IMR-90 (cell line): ENCODE measurements at regions not wholly inside any gene's neighbourhood (a gene's known extent, or its start where the extent isn't known, plus 50 kb on each side); places are given as distances from the start of the nearest gene placed in this dataset.
A peak's percentile ranks its signal among the peaks of the same experiment; 100 is the strongest.

ENCODE experiments used
- ATAC-seq: fragments of 200-7000 bp; cut with Tn5 transposase; 2 replicates; pipeline ENCODE4 v1.9.1; 2020; ENCODE audit warnings: low read depth, mild to moderate bottlenecking, moderate library complexity
- BruUV-seq: library from RNA; stranded (reverse); fragments of 400-500 nt; replicated peaks from 2 replicates; lab custom pipeline; 2021; lab: Mats Ljungman, UMichigan
- CTCF ChIA-PET: fragments of 300-600 bp; formaldehyde crosslinking; extraction: SDS; loops from one replicate; lab custom pipeline; 2021; ENCODE audit warnings: antibody characterized with exemption; lab: Yijun Ruan, JAX
- POLR2A ChIA-PET: fragments of 300-600 bp; sonication (Branson Sonifier 250); formaldehyde crosslinking; loops from one replicate; lab custom pipeline; 2022; ENCODE audit warnings: antibody characterized with exemption; ENCODE audit not compliant: unreplicated experiment; lab: Charles Lee
- DNase-seq: peaks from one replicate; pipeline ENCODE4 v3.0.0; 2013
- H2AFZ ChIP-seq: replicated peaks from 2 replicates; pipeline ENCODE3; 2013; ENCODE audit warnings: low read length, mild to moderate bottlenecking; ENCODE audit not compliant: poor library complexity
- H2AK5ac ChIP-seq: 2 replicates; pipeline ENCODE4 v1.6.1; 2013; ENCODE audit warnings: low read depth, low read length, inconsistent platforms
- H2AK9ac ChIP-seq: replicated peaks from 2 replicates; pipeline ENCODE3; 2013; ENCODE audit warnings: mild to moderate bottlenecking, low read depth, low read length, moderate library complexity; ENCODE audit not compliant: poor library complexity
- H2BK120ac ChIP-seq: 2 replicates; pipeline ENCODE4 v1.6.1; 2013; ENCODE audit warnings: low read depth, low read length, inconsistent platforms
- H2BK15ac ChIP-seq: 3 replicates; pipeline ENCODE4 v1.6.1; 2013; ENCODE audit warnings: low read depth, low read length, inconsistent platforms
- H2BK20ac ChIP-seq: 2 replicates; pipeline ENCODE4 v1.6.1; 2013; ENCODE audit warnings: low read depth, mild to moderate bottlenecking, inconsistent platforms, low read length, moderate library complexity
- H2BK5ac ChIP-seq: 2 replicates; pipeline ENCODE4 v1.6.1; 2013; ENCODE audit warnings: mild to moderate bottlenecking, low read depth, low read length, inconsistent platforms; ENCODE audit not compliant: poor library complexity, severe bottlenecking
- H3K14ac ChIP-seq: replicated peaks from 2 replicates; pipeline ENCODE4 v1.6.1; 2013; ENCODE audit warnings: low read depth, low read length, inconsistent platforms
- H3K18ac ChIP-seq: 2 replicates; pipeline ENCODE4 v1.6.1; 2013; ENCODE audit warnings: low read depth, low read length, control low read depth
- H3K23ac ChIP-seq: 2 replicates; pipeline ENCODE4 v1.6.1; 2013; ENCODE audit warnings: low read depth, low read length, inconsistent platforms
- H3K27ac ChIP-seq: 2 replicates; pipeline ENCODE4 v1.5.1; 2013; ENCODE audit warnings: mild to moderate bottlenecking, control low read depth, low read length; ENCODE audit not compliant: insufficient read depth
- H3K27me3 ChIP-seq: 2 replicates; pipeline ENCODE4 v1.6.1; 2013; ENCODE audit warnings: low read length; ENCODE audit not compliant: control insufficient read depth, insufficient read depth
- H3K36me3 ChIP-seq: 2 replicates; pipeline ENCODE4 v1.6.1; 2013; ENCODE audit warnings: low read length, mixed read lengths; ENCODE audit not compliant: control insufficient read depth, insufficient read depth
- H3K4ac ChIP-seq: 2 replicates; pipeline ENCODE4 v1.6.1; 2013; ENCODE audit warnings: low read depth, low read length, inconsistent platforms
- H3K4me1 ChIP-seq: 2 replicates; pipeline ENCODE4 v1.6.1; 2013; ENCODE audit warnings: low read length, mixed read lengths; ENCODE audit not compliant: control insufficient read depth, insufficient read depth
- H3K4me2 ChIP-seq: 2 replicates; pipeline ENCODE4 v1.6.1; 2013; ENCODE audit warnings: low read depth, mild to moderate bottlenecking, control low read depth, low read length, moderate library complexity
- H3K4me3 ChIP-seq: 2 replicates; pipeline ENCODE4 v1.5.1; 2013; ENCODE audit warnings: low read depth, mild to moderate bottlenecking, control low read depth, low read length, moderate library complexity; ENCODE audit not compliant: insufficient read depth
- H3K56ac ChIP-seq: 2 replicates; pipeline ENCODE4 v1.6.1; 2013; ENCODE audit warnings: low read length, inconsistent platforms; ENCODE audit not compliant: insufficient read depth; ENCODE audit errors: extremely low read depth
- H3K79me1 ChIP-seq, 2 experiments: 2 replicates each; pipeline ENCODE4 v1.6.1; 2013; ENCODE audit warnings: low read length in 2 of 2, inconsistent platforms in 1 of 2, low read depth in 1 of 2
- H3K9ac ChIP-seq: 2 replicates; pipeline ENCODE4 v1.6.1; 2013; ENCODE audit warnings: low read depth, low read length, control low read depth
- H3K9me1 ChIP-seq: 2 replicates; pipeline ENCODE4 v1.6.1; 2013; ENCODE audit warnings: low read length, inconsistent platforms; ENCODE audit not compliant: insufficient read depth
- H3K9me3 ChIP-seq: 2 replicates; pipeline ENCODE4 v1.6.1; 2013; ENCODE audit warnings: low read length; ENCODE audit not compliant: control insufficient read depth, insufficient read depth
- H4K20me1 ChIP-seq: 2 replicates; pipeline ENCODE4 v1.6.1; 2013; ENCODE audit warnings: low read length, inconsistent platforms; ENCODE audit not compliant: insufficient read depth
- H4K5ac ChIP-seq: 2 replicates; pipeline ENCODE4 v1.6.1; 2013; ENCODE audit warnings: mild to moderate bottlenecking, low read depth, low read length, control low read depth
- H4K8ac ChIP-seq, 2 experiments: 2 replicates each; pipeline ENCODE4 v1.6.1; 2013; ENCODE audit warnings: low read depth in 2 of 2, low read length in 2 of 2, control low read depth in 1 of 2, inconsistent platforms in 1 of 2
- H4K91ac ChIP-seq: 2 replicates; pipeline ENCODE4 v1.6.1; 2013; ENCODE audit warnings: low read depth, low read length, inconsistent platforms; ENCODE audit not compliant: insufficient read depth
- BHLHE40 ChIP-seq: fragments of 150-350 bp; IDR thresholded peaks from 2 replicates; pipeline ENCODE4 v1.6.1; 2016; ENCODE audit warnings: mild to moderate bottlenecking, low read depth, low read length
- CEBPB ChIP-seq: IDR thresholded peaks from 2 replicates; pipeline ENCODE4 v1.6.1; 2012; ENCODE audit warnings: low read depth, low read length, improper control_type of control experiment
- CHD1 ChIP-seq: IDR thresholded peaks from 2 replicates; pipeline ENCODE4 v1.6.1; 2012; ENCODE audit warnings: low read depth, low read length, improper control_type of control experiment
- MAFK ChIP-seq: IDR thresholded peaks from 2 replicates; pipeline ENCODE4 v1.6.1; 2012; ENCODE audit warnings: low read depth, low read length, improper control_type of control experiment
- MAZ ChIP-seq: IDR thresholded peaks from 2 replicates; pipeline ENCODE4 v1.6.1; 2012; ENCODE audit warnings: low read depth, mild to moderate bottlenecking, low read length, improper control_type of control experiment, moderate library complexity, borderline replicate concordance
- RCOR1 ChIP-seq: IDR thresholded peaks from 2 replicates; pipeline ENCODE4 v1.6.1; 2012; ENCODE audit warnings: mild to moderate bottlenecking, low read length, improper control_type of control experiment; ENCODE audit not compliant: insufficient replicate concordance
- SMC3 ChIP-seq: fragments of 150-350 bp; IDR thresholded peaks from 2 replicates; pipeline ENCODE4 v1.6.1; 2016; ENCODE audit warnings: low read depth, mild to moderate bottlenecking, antibody characterized with exemption, low read length, moderate library complexity
- WGBS, 2 experiments: methylation state at CpG; one replicate each; pipeline versions ENCODE4 v1.1.5 to v1.1.7; 2013; ENCODE audit warnings: missing lambda C conversion rate in 2 of 2; ENCODE audit not compliant: insufficient read length in 1 of 2; ENCODE audit errors: extremely low coverage in 2 of 2; 5-methylcytosine and 5-hydroxymethylcytosine counted together
- dilution Hi-C: fragments of 300-500 bp; cut with HindIII; formaldehyde crosslinking; loops from one replicate; pipeline ENCODE4 v1.14.3; 2018; ENCODE audit warnings: low sequenced_read_pairs; ENCODE audit not compliant: unreplicated experiment
- in situ Hi-C: fragments of 300-500 bp; cut with MboI; formaldehyde crosslinking; loops from 3 replicates; pipeline ENCODE4 v1.14.3; 2019; ENCODE audit warnings: low sequenced_read_pairs, inconsistent platforms, mixed read lengths
- intact Hi-C: fragments of 100-400 bp; cut with micrococcal nuclease; formaldehyde crosslinking; loops from 2 replicates; pipeline ENCODE4 v1.10.0; 2022

GRCh38 chr2:217327953-217328621 is 468.2 kb upstream of the TNP1 start (continued):
- TF ChIP-seq RCOR1: no peak

- POLR2A ChIA-PET: no interaction called here
- CTCF ChIA-PET: interaction anchor here (0.6 kb wide), 3 partner anchors 578 to 1313 kb away, joined by 3 to 4 read pairs (median 3); no protein-coding TSS in a partner anchor
- no peak overlapping the region for H2AK9ac ChIP-seq
- H2BK15ac ChIP-seq: peak overlapping the region; percentile 94
- H3K9ac ChIP-seq: no peak overlapping the region
- ATAC-seq (no peak), DNase-seq (no peak)
- H3K27ac ChIP-seq: peak overlapping the region; percentile 33; the same call in 1 of the 2 replicates
- H2BK5ac ChIP-seq: peak overlapping the region; percentile 2
- H3K27me3 ChIP-seq: no peaks in the 10 kb centered on the region
- H3K4me2 ChIP-seq: no peak overlapping the region
- H3K4me3 ChIP-seq: no peak overlapping the region
- H3K9me1 ChIP-seq: peaks cover 8% of the 10 kb centered on the region
- H4K8ac ChIP-seq: peak overlapping the region; percentile 26 to 81
- H3K23ac ChIP-seq: peak overlapping the region; percentile 45; the same call in 1 of the 2 replicates
- H3K4ac ChIP-seq: peak overlapping the region; percentile 64
- no peaks in the 10 kb centered on the region for H4K20me1 ChIP-seq
- H3K14ac ChIP-seq: 0 out of 2 replicates have a peak overlapping the region, but pooled peaks have one; percentile 52
- H3K56ac ChIP-seq: peak overlapping the region; percentile 22; the same call in 1 of the 2 replicates
- H2AK5ac ChIP-seq: peak overlapping the region; percentile 66
- peaks cover 15% of the 10 kb centered on the region for H3K4me1 ChIP-seq
- no TSS peak for BruUV-seq
- in situ Hi-C loops: no loop called here
- dilution Hi-C loops: no loop called here
- intact Hi-C loops: no loop called here
- TF ChIP-seq MAZ (no peak), SMC3 (no peak), CEBPB (peak; percentile 75), BHLHE40 (no peak), MAFK (no peak), CHD1 (no peak)
- H2BK20ac ChIP-seq: peak overlapping the region; percentile 48
- H2BK120ac ChIP-seq: peak overlapping the region; percentile 76
- peak overlapping the region; percentile 79 for H4K91ac ChIP-seq
- H3K18ac ChIP-seq: peak overlapping the region; percentile 92
- H4K5ac ChIP-seq: peak overlapping the region; percentile 83
- peaks cover 0 to 9% of the 10 kb centered on the region in 2 experiments; a peak in 1 of 4 replicates for H3K79me1 ChIP-seq
- H3K9me3 ChIP-seq: no peaks in the 10 kb centered on the region
- H3K36me3 ChIP-seq: 0 out of 2 replicates have a peak, but pooled peaks cover 2% of the 10 kb centered on the region
- WGBS, 2 experiments: no CpG with 5 or more reads among the region's 1 CpG
- no peak overlapping the region for H2AFZ ChIP-seq
Measured at GRCh38 chr2:217326238-217327022, 466.6 kb upstream of the TNP1 start.
